ELR (cell line): ENCODE measurements at regions not wholly inside any gene's neighbourhood (a gene's known extent, or its start where the extent isn't known, plus 50 kb on each side); places are given as distances from the start of the nearest gene placed in this dataset.
"Not testable (repeated sequence)": the region's sequence is repeated elsewhere in the genome, so short reads cannot be mapped to it uniquely, and the experiment has no call there.

ENCODE experiments used
- DNase-seq: peaks from one replicate; pipeline ENCODE4 v3.0.0-alpha.2; 2015; ENCODE audit warnings: low read depth

GRCh38 chr4:134145369-134145768, 56.2 kb downstream of the PABPC4L start:
- DNase-seq: no peak

- DNase-seq: no peak
Observed at GRCh38 chr4:134144337-134144736, 57.3 kb downstream of the PABPC4L start.

GRCh38 chr4:134141728-134142127, 59.9 kb downstream of the PABPC4L start:
- no peak for DNase-seq

GRCh38 chr4:134139188-134139587, 62.4 kb downstream of the PABPC4L start:
- no peak for DNase-seq

- peak; percentile 2 for DNase-seq
Observed at GRCh38 chr4:134132086-134132783, 69.4 kb downstream of the PABPC4L start.

- no peak for DNase-seq
Observed at GRCh38 chr4:134126955-134127354, 74.6 kb downstream of the PABPC4L start.

- no peak for DNase-seq
Observed at GRCh38 chr4:134126000-134126560, 75.5 kb downstream of the PABPC4L start.

- no peak for DNase-seq
Observed at GRCh38 chr4:134122903-134123302, 78.7 kb downstream of the PABPC4L start.

- DNase-seq: no peak
Observed at GRCh38 chr4:134117392-134118183, 84.0 kb downstream of the PABPC4L start.

- peak; percentile 1 for DNase-seq
Observed at GRCh38 chr4:134089885-134090284, 111.7 kb downstream of the PABPC4L start.

- no peak for DNase-seq
Observed at GRCh38 chr4:134085496-134085895, 116.1 kb downstream of the PABPC4L start.

GRCh38 chr4:134079085-134079484, 122.5 kb downstream of the PABPC4L start:
- not testable (repeated sequence) for DNase-seq

GRCh38 chr4:134078230-134078914, 123.2 kb downstream of the PABPC4L start:
- DNase-seq: no peak

GRCh38 chr4:134073711-134074110, 127.9 kb downstream of the PABPC4L start:
- DNase-seq: no peak

- DNase-seq: no peak
Observed at GRCh38 chr4:134072137-134072536, 129.5 kb downstream of the PABPC4L start.

GRCh38 chr4:134070174-134070573, 131.4 kb downstream of the PABPC4L start:
- no peak for DNase-seq

- no peak for DNase-seq
Observed at GRCh38 chr4:134057356-134057755, 144.2 kb downstream of the PABPC4L start.

- not testable (repeated sequence) for DNase-seq
Observed at GRCh38 chr4:134046221-134046620, 155.4 kb downstream of the PABPC4L start.

GRCh38 chr4:134045411-134045810, 156.2 kb downstream of the PABPC4L start:
- no peak for DNase-seq

GRCh38 chr4:134043266-134043665, 158.3 kb downstream of the PABPC4L start:
- DNase-seq: no peak

- DNase-seq: no peak
Observed at GRCh38 chr4:134028421-134028820, 173.2 kb downstream of the PABPC4L start.

- peak; percentile 75 for DNase-seq
Observed at GRCh38 chr4:134027931-134028330, 173.7 kb downstream of the PABPC4L start.

GRCh38 chr4:134024251-134024650, 177.3 kb downstream of the PABPC4L start:
- DNase-seq: peak; percentile 53
